ENCODE measurements at regions not wholly inside any gene's neighbourhood (a gene's known extent, or its start where the extent isn't known, plus 50 kb on each side); places are given as distances from the start of the nearest gene placed in this dataset.

- Mint-ChIP-seq H3K36me3 (ENCODE audit: low read depth) (no peaks in the 10 kb centered on the region), H3K4me1 (no peaks in the 10 kb centered on the region), H3K27ac (ENCODE audit: unreplicated experiment) (no peak overlapping the region), H3K9me3 (no peaks in the 10 kb centered on the region), H3K4me3 (no peak overlapping the region), H3K27me3 (ENCODE audit: low read depth) (no peaks in the 10 kb centered on the region)
- TF ChIP-seq CTCF (conservative IDR thresholded peaks at IDR 0.05), result no peak
- DNase-seq (ENCODE audit: low read depth, low spot score), result no peak
Observed at GRCh38 chr3:102235679-102236078, 199.1 kb upstream of the ZPLD1 start.

DNA sequence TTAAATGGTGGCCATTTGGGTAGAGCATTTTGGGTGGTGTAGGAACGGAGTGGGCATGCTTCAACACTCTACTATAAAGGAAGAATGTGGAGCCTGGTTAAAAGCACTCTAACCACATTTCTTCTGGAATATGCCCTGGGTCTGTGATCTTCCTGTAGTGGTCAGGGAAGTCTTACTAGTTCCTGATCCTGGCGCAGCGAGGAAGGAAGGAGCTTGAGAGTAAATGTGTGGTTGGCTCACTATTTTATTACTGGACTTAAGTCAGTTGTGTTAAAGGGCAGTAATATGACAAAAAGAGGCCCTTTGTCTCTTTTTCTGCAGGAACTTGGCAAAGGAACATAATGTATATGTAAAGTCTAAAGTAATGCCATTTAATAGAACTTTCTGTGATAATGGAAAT, 197.6 kb upstream of the ZPLD1 start:
- no peaks in the 10 kb centered on the region for H3K27me3 Mint-ChIP-seq (ENCODE audit: low read depth)
- no peaks in the 10 kb centered on the region for H3K9me3 Mint-ChIP-seq
- DNase-seq (ENCODE audit: low read depth, low spot score), result no peak
- no peaks in the 10 kb centered on the region for H3K36me3 Mint-ChIP-seq (ENCODE audit: low read depth)
- no peak for TF ChIP-seq CTCF (conservative IDR thresholded peaks at IDR 0.05)
- no peak overlapping the region for H3K4me3 Mint-ChIP-seq
- no peak overlapping the region for H3K27ac Mint-ChIP-seq (ENCODE audit: unreplicated experiment)
- H3K4me1 Mint-ChIP-seq, result no peaks in the 10 kb centered on the region

- Mint-ChIP-seq H3K9me3 (no peaks in the 10 kb centered on the region), H3K27me3 (ENCODE audit: low read depth) (no peaks in the 10 kb centered on the region), H3K4me3 (no peak overlapping the region), H3K27ac (ENCODE audit: unreplicated experiment) (no peak overlapping the region), H3K36me3 (ENCODE audit: low read depth) (no peaks in the 10 kb centered on the region), H3K4me1 (no peaks in the 10 kb centered on the region)
- DNase-seq (ENCODE audit: low read depth, low spot score), result no peak
- no peak for TF ChIP-seq CTCF (conservative IDR thresholded peaks at IDR 0.05)
Observed at GRCh38 chr3:102237838-102238237, 197.0 kb upstream of the ZPLD1 start.

GRCh38 chr3:102238362-102238761, 196.5 kb upstream of the ZPLD1 start:
- H3K4me1 Mint-ChIP-seq, result no peaks in the 10 kb centered on the region

GRCh38 chr3:102240720-102241119, 194.1 kb upstream of the ZPLD1 start:
- no peaks in the 10 kb centered on the region for H3K9me3 Mint-ChIP-seq
- H3K36me3 Mint-ChIP-seq (ENCODE audit: low read depth), result no peaks in the 10 kb centered on the region

More at GRCh38 chr3:102238362-102238761, 196.5 kb upstream of the ZPLD1 start:
- H3K9me3 Mint-ChIP-seq, result no peaks in the 10 kb centered on the region
- no peaks in the 10 kb centered on the region for H3K36me3 Mint-ChIP-seq (ENCODE audit: low read depth)
- DNase-seq (ENCODE audit: low read depth, low spot score), result no peak
- TF ChIP-seq CTCF (conservative IDR thresholded peaks at IDR 0.05), result no peak
- H3K27me3 Mint-ChIP-seq (ENCODE audit: low read depth), result no peaks in the 10 kb centered on the region
- H3K4me3 Mint-ChIP-seq, result no peak overlapping the region
- H3K27ac Mint-ChIP-seq (ENCODE audit: unreplicated experiment), result no peak overlapping the region

More at GRCh38 chr3:102240720-102241119, 194.1 kb upstream of the ZPLD1 start:
- Mint-ChIP-seq H3K27ac (ENCODE audit: unreplicated experiment) (no peak overlapping the region), H3K27me3 (ENCODE audit: low read depth) (no peaks in the 10 kb centered on the region), H3K4me1 (no peaks in the 10 kb centered on the region), H3K4me3 (no peak overlapping the region)
- no peak for DNase-seq (ENCODE audit: low read depth, low spot score)
- no peak for TF ChIP-seq CTCF (conservative IDR thresholded peaks at IDR 0.05)

All from neural crest cell (in vitro differentiated cells).